Activated CD4-positive, alpha-beta T cell treated with anti-CD3 and anti-CD28 coated beads, Interleukin-10, Interleukin-2, amounts not matched to agents 100 ng/mL and 50 ng/mL, durations not matched to agents 16 hours and 8 hours (primary cell): ENCODE measurements at regions not wholly inside any gene's neighbourhood (a gene's known extent, or its start where the extent isn't known, plus 50 kb on each side); places are given as distances from the start of the nearest gene placed in this dataset.
A peak's percentile ranks its signal among the peaks of the same experiment; 100 is the strongest.

Source experiments
- DNase-seq: peaks from one replicate; pipeline ENCODE4 v3.0.0-alpha.2; 2020

GRCh38 chr6:40056865-40057264, 122.6 kb upstream of the MOCS1 start:
- no peak for DNase-seq

- DNase-seq = no peak
Observed at GRCh38 chr6:40054602-40055001, 120.3 kb upstream of the MOCS1 start.

GRCh38 chr6:40054186-40054585, 119.9 kb upstream of the MOCS1 start:
- no peak for DNase-seq

- DNase-seq = no peak
Observed at GRCh38 chr6:40049128-40049527, 114.9 kb upstream of the MOCS1 start.

GRCh38 chr6:40044196-40044595, 109.9 kb upstream of the MOCS1 start:
- DNase-seq = no peak

GRCh38 chr6:40042232-40042631, 108.0 kb upstream of the MOCS1 start:
- DNase-seq = peak; percentile 41

- no peak for DNase-seq
Observed at GRCh38 chr6:40039042-40039441, 104.8 kb upstream of the MOCS1 start.

- DNase-seq = no peak
Observed at GRCh38 chr6:40038626-40039025, 104.4 kb upstream of the MOCS1 start.

GRCh38 chr6:40037271-40037670, 103.0 kb upstream of the MOCS1 start:
- no peak for DNase-seq

- DNase-seq = no peak
Observed at GRCh38 chr6:40036186-40036585, 101.9 kb upstream of the MOCS1 start.

GRCh38 chr6:40028449-40028848, 94.2 kb upstream of the MOCS1 start:
- DNase-seq = no peak

- DNase-seq = no peak
Observed at GRCh38 chr6:40022867-40023266, 88.6 kb upstream of the MOCS1 start.

- DNase-seq = no peak
Observed at GRCh38 chr6:40020166-40020565, 85.9 kb upstream of the MOCS1 start.

- DNase-seq = no peak
Observed at GRCh38 chr6:40015530-40015929, 81.3 kb upstream of the MOCS1 start.

- DNase-seq = no peak
Observed at GRCh38 chr6:40011844-40012243, 77.6 kb upstream of the MOCS1 start.

GRCh38 chr6:40000964-40001515, 66.8 kb upstream of the MOCS1 start:
- DNase-seq = no peak

GRCh38 chr6:39999006-39999867, 65.0 kb upstream of the MOCS1 start:
- DNase-seq = no peak

- DNase-seq = no peak
Observed at GRCh38 chr6:39998126-39998525, 63.9 kb upstream of the MOCS1 start.

- no peak for DNase-seq
Observed at GRCh38 chr6:39997101-39997635, 62.9 kb upstream of the MOCS1 start.

GRCh38 chr6:39995633-39996032, 61.4 kb upstream of the MOCS1 start:
- no peak for DNase-seq

GRCh38 chr6:39992861-39993622, 58.8 kb upstream of the MOCS1 start:
- no peak for DNase-seq
